GM19372 (cell line): ENCODE measurements at regions not wholly inside any gene's neighbourhood (a gene's known extent, or its start where the extent isn't known, plus 50 kb on each side); places are given as distances from the start of the nearest gene placed in this dataset.

Experiments
- ATAC-seq: cut with Tn5 transposase; IDR thresholded peaks from one replicate; pipeline ENCODE4 v1.9.1; 2021; ENCODE audit warnings: mild to moderate bottlenecking, low read depth, moderate library complexity; ENCODE audit not compliant: unreplicated experiment

DNA sequence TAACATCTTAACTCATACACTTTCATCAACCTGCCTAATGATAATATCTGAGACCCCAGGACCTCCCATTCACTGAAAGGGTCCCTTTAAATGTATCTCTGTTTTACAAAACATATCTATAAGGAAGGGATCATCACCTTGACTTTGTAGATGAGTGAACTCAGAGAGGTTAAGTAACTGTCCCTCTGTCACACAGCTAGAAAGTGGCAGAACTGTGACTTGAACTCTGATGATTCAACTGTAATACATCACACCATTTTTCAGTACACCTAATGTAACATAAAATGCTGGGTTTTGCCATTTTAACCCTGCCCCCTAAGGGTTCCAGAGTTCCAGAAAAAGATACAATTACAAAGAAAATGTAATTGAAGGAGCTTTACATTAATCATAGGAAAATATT, 234.6 kb downstream of the ZEB2 start:
- ATAC-seq = no peak

GRCh38 chr2:144281476-144281875, 238.4 kb downstream of the ZEB2 start:
- ATAC-seq = no peak

GRCh38 chr2:144280009-144280408, 239.9 kb downstream of the ZEB2 start:
- ATAC-seq = no peak

- ATAC-seq = no peak
These were observed 240.8 kb downstream of the ZEB2 start for GRCh38 chr2:144279165-144279564.

GRCh38 chr2:144277622-144278354, 242.1 kb downstream of the ZEB2 start:
- no peak for ATAC-seq

- ATAC-seq = no peak
These were observed 244.6 kb downstream of the ZEB2 start for GRCh38 chr2:144275340-144275739.

DNA sequence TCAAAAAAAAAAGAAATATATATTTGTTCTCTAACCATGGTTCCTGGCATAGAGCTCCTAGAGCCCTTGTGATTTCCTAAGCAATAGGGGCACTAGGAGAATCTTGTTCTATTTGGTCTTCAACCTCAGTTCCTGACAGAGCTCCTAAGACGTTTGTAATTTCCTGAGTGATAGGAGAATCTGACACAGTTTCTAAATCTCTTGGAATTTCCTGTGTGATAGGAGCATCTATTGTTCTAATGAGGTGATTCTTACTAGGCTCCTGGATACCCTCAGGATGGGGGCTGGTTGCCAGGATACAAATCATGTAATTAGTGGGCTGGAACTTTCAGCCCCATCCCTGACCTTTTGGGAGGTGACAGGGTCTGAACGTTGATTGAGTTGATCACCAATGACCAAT, 245.8 kb downstream of the ZEB2 start:
- no peak for ATAC-seq

- no peak for ATAC-seq
These were observed 249.0 kb downstream of the ZEB2 start for GRCh38 chr2:144270951-144271350.

DNA sequence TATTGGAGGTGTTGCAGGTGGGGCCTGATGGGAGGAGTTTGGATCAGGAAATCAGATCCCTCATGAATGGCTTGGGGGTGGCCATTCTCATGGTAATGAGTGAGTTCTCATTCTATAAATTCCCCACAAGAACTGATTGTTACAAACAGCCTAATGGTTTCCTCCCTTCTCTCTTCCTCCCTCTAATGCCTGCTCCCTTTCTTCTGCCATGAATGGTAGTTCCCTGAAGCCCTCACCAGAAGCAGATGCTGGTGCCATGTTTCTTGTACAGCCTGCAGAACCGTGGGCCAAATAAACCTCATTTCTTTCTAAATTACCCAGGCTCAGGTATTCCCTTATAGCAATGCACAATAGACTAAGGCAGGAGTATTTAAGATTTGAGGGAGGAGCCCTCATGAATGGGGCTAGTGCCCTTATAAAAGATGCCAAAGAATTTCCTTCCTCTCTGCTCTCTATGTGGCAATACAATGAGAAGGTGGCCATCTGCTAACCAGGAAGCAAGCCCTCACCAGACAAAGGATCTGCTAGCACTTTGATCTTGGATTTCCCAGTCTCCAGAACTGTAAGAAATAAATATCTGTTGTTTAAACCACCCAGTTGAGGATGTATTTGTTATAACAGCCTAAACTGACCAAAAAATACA, 251.8 kb downstream of the ZEB2 start:
- ATAC-seq = no peak

DNA sequence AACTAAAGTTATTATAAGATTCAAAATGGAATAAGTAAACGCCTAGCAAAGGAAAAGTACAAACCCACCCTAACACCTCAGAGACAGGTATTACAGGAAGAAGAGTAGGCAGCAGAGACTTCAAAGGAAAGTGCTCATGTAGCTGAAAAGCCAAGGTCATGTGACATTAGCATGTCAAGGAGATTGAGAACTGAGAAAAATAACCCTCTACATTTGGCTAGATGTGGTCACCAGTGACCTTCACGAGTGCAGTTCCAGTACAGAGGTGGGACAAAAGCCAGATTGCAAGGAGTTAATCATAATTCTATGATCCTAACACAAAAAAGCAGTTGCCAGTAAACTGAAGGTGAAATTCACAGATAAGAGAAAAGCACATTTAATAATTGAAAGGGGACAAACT, 252.7 kb downstream of the ZEB2 start:
- peak; percentile 95 for ATAC-seq

- no peak for ATAC-seq
These were observed 254.3 kb downstream of the ZEB2 start for GRCh38 chr2:144265654-144266053.

DNA sequence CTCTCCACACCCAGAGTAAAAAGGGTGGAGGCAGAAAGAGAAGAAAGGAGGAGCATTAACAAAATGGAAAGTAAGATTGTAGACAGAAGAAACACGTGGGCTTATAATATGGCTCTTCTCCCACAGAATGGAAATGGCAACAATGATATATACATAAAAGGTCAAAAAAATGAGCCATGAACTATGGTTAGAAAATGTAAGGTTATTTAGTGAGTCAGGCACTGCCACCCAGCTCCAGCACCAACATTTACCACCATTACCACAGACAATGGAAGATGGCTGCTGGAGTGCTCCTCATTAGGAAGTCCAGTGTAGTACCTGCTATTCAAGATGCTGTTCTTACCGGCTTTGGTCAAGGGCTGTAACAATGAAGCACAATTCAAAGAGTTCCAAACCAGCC, 258.0 kb downstream of the ZEB2 start:
- no peak for ATAC-seq

- no peak for ATAC-seq
These were observed 258.6 kb downstream of the ZEB2 start for GRCh38 chr2:144261336-144261735.

DNA sequence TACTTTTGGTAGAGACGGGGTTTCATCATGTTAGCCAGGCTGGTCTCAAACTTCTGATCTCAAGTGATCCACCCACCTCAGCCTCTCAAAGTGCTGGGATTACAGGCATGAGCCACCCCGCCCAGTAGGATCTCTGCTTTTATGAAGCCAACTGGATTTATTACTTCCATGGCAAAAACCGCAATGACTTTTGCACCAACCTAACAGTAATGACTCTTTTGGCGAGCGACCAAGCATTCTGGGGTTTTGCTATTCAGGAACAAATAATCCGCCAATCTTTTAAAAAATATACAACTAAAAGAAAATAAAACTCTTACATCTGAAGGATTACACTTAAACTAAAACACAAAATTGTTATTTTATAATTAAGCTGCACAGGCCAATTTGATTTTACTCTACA, 260.6 kb downstream of the ZEB2 start:
- ATAC-seq = no peak

- ATAC-seq = no peak
These were observed 261.8 kb downstream of the ZEB2 start for GRCh38 chr2:144258154-144258553.

DNA sequence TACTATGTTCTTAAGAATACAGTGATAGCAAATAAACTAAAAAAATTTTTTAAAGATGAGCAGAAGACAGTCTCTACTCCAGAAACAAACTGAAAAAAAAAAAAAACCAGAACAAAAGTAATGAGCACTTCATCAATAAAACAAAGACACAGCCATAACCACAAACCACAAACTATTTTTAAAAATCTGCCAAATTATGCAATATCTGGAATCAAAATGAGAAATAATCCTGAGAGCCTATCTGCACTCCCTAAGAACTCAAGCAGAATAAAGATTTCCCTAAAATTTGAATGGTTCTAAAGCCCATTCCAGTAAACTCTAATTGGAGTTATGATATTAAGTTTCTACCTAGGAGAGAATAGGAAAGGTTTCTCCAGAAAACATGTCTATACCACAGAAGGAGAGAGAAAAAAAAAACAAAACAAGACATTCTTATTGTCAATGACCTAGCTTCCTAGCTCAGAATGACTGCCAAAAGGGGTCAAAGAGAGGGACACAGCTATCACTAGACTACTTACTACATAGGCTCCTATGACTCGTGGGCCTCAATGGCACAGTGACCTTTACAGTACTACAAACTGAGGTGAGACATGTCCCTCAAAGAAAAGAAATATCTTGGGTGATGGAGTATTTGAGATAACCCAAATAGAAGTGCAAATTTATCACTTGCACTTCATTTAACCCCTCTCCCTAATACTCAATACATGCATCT, 262.8 kb downstream of the ZEB2 start:
- ATAC-seq = no peak

GRCh38 chr2:144254342-144255235, 265.3 kb downstream of the ZEB2 start:
- ATAC-seq = no peak

DNA sequence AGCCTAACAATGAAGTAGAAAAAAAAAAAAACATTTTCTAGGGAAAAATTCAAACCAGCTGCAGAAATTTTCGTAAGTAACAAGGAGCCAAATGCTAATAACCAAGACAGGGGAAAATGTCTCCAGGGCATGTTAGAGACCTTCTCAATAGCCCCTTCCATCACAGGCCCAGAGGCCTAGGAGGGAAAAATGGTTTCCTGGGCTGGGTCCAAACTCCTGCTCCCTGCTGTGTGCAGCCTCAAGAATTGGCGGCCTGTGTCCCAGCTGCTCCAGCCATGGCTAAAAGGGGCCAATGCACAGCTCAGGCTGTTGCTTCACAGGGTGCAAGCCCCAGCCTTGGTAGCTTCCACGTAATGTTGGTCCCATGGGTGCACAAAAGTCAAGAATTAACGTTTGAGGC, 266.2 kb downstream of the ZEB2 start:
- ATAC-seq = no peak

DNA sequence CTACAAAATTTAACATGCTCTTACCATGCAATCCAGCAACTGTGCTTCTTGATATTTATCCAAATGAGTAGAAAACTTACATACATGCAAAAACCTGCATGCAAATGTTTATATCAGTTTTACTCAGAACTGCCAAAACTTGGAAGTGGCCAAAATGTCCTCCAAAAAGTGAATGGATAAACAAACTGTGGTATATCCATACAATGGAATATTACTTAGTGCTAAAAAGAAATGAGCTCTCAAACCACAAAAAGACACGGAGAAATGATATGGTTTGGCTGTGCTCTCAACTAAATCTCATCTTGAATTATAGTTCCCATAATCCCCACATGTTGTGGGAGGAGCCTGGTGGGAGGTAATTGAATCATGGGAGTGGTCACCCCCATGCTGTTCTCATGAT, 267.2 kb downstream of the ZEB2 start:
- ATAC-seq = no peak

DNA sequence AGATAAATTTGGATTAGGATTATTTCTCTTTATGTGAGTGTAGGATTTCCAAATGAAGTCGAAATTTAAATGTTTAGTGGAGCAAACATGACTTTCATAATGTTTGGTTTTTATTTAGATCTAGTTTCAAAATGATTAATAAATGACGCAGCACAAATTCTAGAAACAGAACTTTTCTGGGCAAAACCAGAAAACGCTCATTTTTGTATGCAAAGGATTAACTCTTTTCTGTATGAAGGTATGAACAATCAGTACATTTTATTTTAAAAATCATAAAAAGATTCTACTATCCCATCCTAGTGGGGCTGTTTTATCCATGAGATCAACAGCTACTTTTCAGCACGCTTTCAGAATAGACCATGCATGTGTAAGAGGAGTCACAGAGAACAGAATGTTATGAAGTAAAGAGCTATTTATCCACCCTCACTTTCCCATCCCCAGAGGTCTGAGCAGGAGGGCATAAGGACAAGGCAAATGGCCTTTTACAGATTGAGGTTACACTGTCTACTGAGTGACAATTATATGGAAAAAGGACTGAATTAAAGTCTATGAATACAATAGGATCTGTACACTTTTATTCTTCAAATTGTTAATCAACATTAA, 270.8 kb downstream of the ZEB2 start:
- ATAC-seq = no peak
